Caco-2 (cell line): ENCODE measurements at regions not wholly inside any gene's neighbourhood (a gene's known extent, or its start where the extent isn't known, plus 50 kb on each side); places are given as distances from the start of the nearest gene placed in this dataset.

Experiments used
- BruUV-seq: library from RNA; stranded (reverse); fragments of 400-500 nt; replicated peaks from 2 replicates; lab custom pipeline; 2021; lab: Mats Ljungman, UMichigan
- CTCF ChIA-PET: fragments of 300-600 bp; sonication (Branson Sonifier 250); formaldehyde crosslinking; loops from one replicate; lab custom pipeline; 2022; ENCODE audit warnings: antibody characterized with exemption; lab: Charles Lee
- POLR2A ChIA-PET: fragments of 300-600 bp; sonication (Branson Sonifier 250); formaldehyde crosslinking; loops from one replicate; lab custom pipeline; 2022; ENCODE audit warnings: antibody characterized with exemption; lab: Charles Lee
- DNase-seq, 2 experiments: peaks; one replicate each; pipeline versions ENCODE4 v3.0.0 to v3.0.0-alpha.2; 2020 to 2022
- H3K27me3 ChIP-seq: replicated peaks from 2 replicates; pipeline ENCODE4 v1.6.0; 2011; ENCODE audit warnings: low read length; ENCODE audit not compliant: control insufficient read depth, insufficient read depth
- H3K36me3 ChIP-seq: 2 replicates; pipeline ENCODE4 v1.5.1; 2011; ENCODE audit warnings: low read length; ENCODE audit not compliant: control insufficient read depth, insufficient read depth
- H3K4me1 ChIP-seq: fragments of 250-450 bp; sonication (Bioruptor Pico); 2 replicates; pipeline ENCODE4 v1.5.1; 2020; ENCODE audit warnings: mild to moderate bottlenecking
- H3K4me3 ChIP-seq: 2 replicates; pipeline ENCODE4 v1.5.1; 2011; ENCODE audit warnings: low read depth, mild to moderate bottlenecking, control low read depth, low read length
- H3K9me3 ChIP-seq: fragments of 250-450 bp; sonication (Bioruptor Pico); 2 replicates; pipeline ENCODE4 v1.5.1; 2020; ENCODE audit warnings: mild to moderate bottlenecking, moderate library complexity
- H3K27ac Mint-ChIP-seq: one replicate; pipeline ENCODE4 v1.8.0; 2022; ENCODE audit warnings: mixed read lengths; ENCODE audit not compliant: unreplicated experiment
- H3K27me3 Mint-ChIP-seq: one replicate; pipeline ENCODE4 v1.8.0; 2022; ENCODE audit warnings: mixed read lengths; ENCODE audit not compliant: insufficient read depth, unreplicated experiment
- H3K36me3 Mint-ChIP-seq: one replicate; pipeline ENCODE4 v1.8.0; 2022; ENCODE audit warnings: mild to moderate bottlenecking, mixed read lengths; ENCODE audit not compliant: insufficient read depth, unreplicated experiment
- H3K4me1 Mint-ChIP-seq: one replicate; pipeline ENCODE4 v1.8.0; 2022; ENCODE audit warnings: low read depth, mixed read lengths; ENCODE audit not compliant: unreplicated experiment
- H3K4me3 Mint-ChIP-seq: one replicate; pipeline ENCODE4 v1.8.0; 2022; ENCODE audit warnings: mild to moderate bottlenecking, moderate library complexity, mixed read lengths; ENCODE audit not compliant: unreplicated experiment
- H3K9me3 Mint-ChIP-seq: one replicate; pipeline ENCODE4 v1.8.0; 2022; ENCODE audit warnings: mixed read lengths; ENCODE audit not compliant: unreplicated experiment
- CTCF ChIP-seq, 2 experiments: fragments of 200-600 bp in 1 of 2; IDR thresholded peaks; 1 replicate in 1 of 2; 2 replicates in 1 of 2; pipeline versions ENCODE4 v1.5.1 to v1.8.0; 2011 to 2022; ENCODE audit warnings: antibody characterized with exemption in 1 of 2, control low read depth in 1 of 2, inconsistent platforms in 1 of 2, low read depth in 1 of 2, low read length in 1 of 2, mild to moderate bottlenecking in 1 of 2, moderate library complexity in 1 of 2; ENCODE audit not compliant: insufficient read depth in 1 of 2, severe bottlenecking in 1 of 2, unreplicated experiment in 1 of 2
- intact Hi-C: fragments of 100-400 bp; cut with micrococcal nuclease; formaldehyde crosslinking; loops from one replicate; pipeline ENCODE4 v1.10.0; 2022; ENCODE audit not compliant: unreplicated experiment

GRCh38 chr1:189941922-189942321 lies 535.7 kb downstream of the BRINP3 start:
- CTCF ChIA-PET: no interaction called here

GRCh38 chr1:189958756-189959155 lies 518.9 kb downstream of the BRINP3 start:
- CTCF ChIA-PET: no interaction called here
- POLR2A ChIA-PET: no interaction called here
- BruUV-seq: no TSS peak
- H3K9me3 Mint-ChIP-seq: no peaks in the 10 kb centered on the region
- no peaks in the 10 kb centered on the region for H3K4me1 ChIP-seq
- no peaks in the 10 kb centered on the region for H3K27me3 ChIP-seq
- no peaks in the 10 kb centered on the region for H3K9me3 ChIP-seq
- no peak overlapping the region for H3K4me3 Mint-ChIP-seq
- no peak overlapping the region for H3K4me3 ChIP-seq
- H3K27ac Mint-ChIP-seq: no peak overlapping the region
- no peaks in the 10 kb centered on the region for H3K36me3 ChIP-seq
- no peaks in the 10 kb centered on the region for H3K36me3 Mint-ChIP-seq
- intact Hi-C loops: no loop called here
- H3K27me3 Mint-ChIP-seq: no peaks in the 10 kb centered on the region
- TF ChIP-seq CTCF (IDR thresholded peaks at IDR 0.05; ENCODE audit: insufficient read depth in 1 of 2, low read depth in 1 of 2, low read length in 1 of 2, severe bottlenecking in 1 of 2, unreplicated experiment in 1 of 2): no peak
- no peaks in the 10 kb centered on the region for H3K4me1 Mint-ChIP-seq
- no peak for DNase-seq

More at GRCh38 chr1:189941922-189942321, 535.7 kb downstream of the BRINP3 start:
- Histone ChIP-seq H3K9me3 (no peaks in the 10 kb centered on the region), H3K4me1 (no peaks in the 10 kb centered on the region), H3K36me3 (no peaks in the 10 kb centered on the region), H3K27me3 (no peaks in the 10 kb centered on the region), H3K4me3 (no peak overlapping the region)
- H3K4me3 Mint-ChIP-seq: no peak overlapping the region
- POLR2A ChIA-PET: no interaction called here
- no peak for TF ChIP-seq CTCF (IDR thresholded peaks at IDR 0.05; ENCODE audit: insufficient read depth in 1 of 2, low read depth in 1 of 2, low read length in 1 of 2, severe bottlenecking in 1 of 2, unreplicated experiment in 1 of 2)
- H3K9me3 Mint-ChIP-seq: no peaks in the 10 kb centered on the region
- DNase-seq: no peak
- no peaks in the 10 kb centered on the region for H3K27me3 Mint-ChIP-seq
- no peak overlapping the region for H3K27ac Mint-ChIP-seq
- H3K36me3 Mint-ChIP-seq: no peaks in the 10 kb centered on the region
- intact Hi-C loops: no loop called here
- H3K4me1 Mint-ChIP-seq: no peaks in the 10 kb centered on the region
- BruUV-seq: no TSS peak

GRCh38 chr1:189960769-189961168 lies 516.9 kb downstream of the BRINP3 start:
- POLR2A ChIA-PET: no interaction called here
- BruUV-seq: no TSS peak
- H3K4me3 ChIP-seq: no peak overlapping the region
- H3K4me1 Mint-ChIP-seq: no peaks in the 10 kb centered on the region
- H3K27ac Mint-ChIP-seq: no peak overlapping the region
- intact Hi-C loops: loop anchor here (5.0 kb wide), 1 partner anchor 253 kb away; no protein-coding TSS in a partner anchor
- CTCF ChIA-PET: no interaction called here
- H3K27me3 Mint-ChIP-seq: no peaks in the 10 kb centered on the region
- no peaks in the 10 kb centered on the region for H3K27me3 ChIP-seq
- H3K36me3 Mint-ChIP-seq: no peaks in the 10 kb centered on the region
- no peaks in the 10 kb centered on the region for H3K36me3 ChIP-seq
- H3K4me1 ChIP-seq: no peaks in the 10 kb centered on the region
- TF ChIP-seq CTCF (IDR thresholded peaks at IDR 0.05; ENCODE audit: insufficient read depth in 1 of 2, low read depth in 1 of 2, low read length in 1 of 2, severe bottlenecking in 1 of 2, unreplicated experiment in 1 of 2): no peak
- no peak overlapping the region for H3K4me3 Mint-ChIP-seq
- no peaks in the 10 kb centered on the region for H3K9me3 Mint-ChIP-seq
- H3K9me3 ChIP-seq: no peaks in the 10 kb centered on the region
- DNase-seq: no peak
